SU-DHL-6 (cell line): ENCODE measurements at regions not wholly inside any gene's neighbourhood (a gene's known extent, or its start where the extent isn't known, plus 50 kb on each side); places are given as distances from the start of the nearest gene placed in this dataset.

ENCODE experiments used
- CTCF ChIP-seq: fragments of 200-600 bp; sonication (generic); IDR thresholded peaks from one replicate; pipeline ENCODE4 v1.5.1; 2017; ENCODE audit warnings: antibody characterized with exemption, mild to moderate bottlenecking, low read length, moderate library complexity; ENCODE audit not compliant: insufficient read depth, poor library complexity, severe bottlenecking
- EZH2phosphoT487 ChIP-seq: fragments of 200-600 bp; sonication (generic), shearing (Covaris generic); conservative IDR thresholded peaks from 2 replicates; pipeline ENCODE4 v1.6.1; 2018; ENCODE audit warnings: mild to moderate bottlenecking, antibody characterized with exemption, low read length, moderate library complexity, mixed read lengths

DNA sequence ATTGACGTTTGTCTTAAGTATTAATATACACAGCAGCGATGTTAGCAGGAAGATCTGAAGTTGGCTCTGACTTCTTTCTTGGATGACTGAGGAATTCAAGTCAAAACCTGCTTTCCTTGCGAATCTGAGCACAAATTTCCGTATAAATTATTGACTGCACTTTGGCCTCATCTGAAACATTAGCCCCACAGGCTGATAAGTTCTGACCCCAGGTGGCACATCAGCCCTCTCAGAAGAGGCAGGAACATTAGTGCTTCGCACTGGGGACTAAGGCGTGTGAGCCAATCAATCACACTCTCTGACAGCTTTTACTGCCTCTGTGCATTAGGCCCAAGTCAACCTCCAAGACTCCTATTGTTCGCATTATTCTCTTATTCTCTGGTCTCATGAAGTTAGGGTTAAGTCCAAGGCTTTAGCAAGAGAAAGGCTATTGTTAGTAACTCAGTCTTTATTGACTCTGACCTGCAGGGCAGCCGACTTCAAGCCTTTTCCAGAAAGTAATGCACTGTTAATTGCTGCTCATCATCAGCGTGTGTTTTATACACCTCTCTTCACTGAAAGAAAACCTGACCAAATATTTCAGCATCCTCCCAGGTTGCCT is 84.2 kb downstream of the ZNF608 start:
- TF ChIP-seq CTCF (no peak), EZH2phosphoT487 (no peak)
